RWPE1 (cell line): ENCODE measurements at regions not wholly inside any gene's neighbourhood (a gene's known extent, or its start where the extent isn't known, plus 50 kb on each side); places are given as distances from the start of the nearest gene placed in this dataset.

Experiments used
- CTCF ChIA-PET: fragments of 350-600 bp; sonication (Branson Sonifier 250); formaldehyde crosslinking; extraction: SDS; loops from one replicate; lab custom pipeline; 2021; lab: Yijun Ruan, JAX
- POLR2A ChIA-PET: fragments of 400-600 bp; formaldehyde crosslinking; extraction: SDS; loops from one replicate; lab custom pipeline; 2020; ENCODE audit warnings: antibody characterized with exemption; ENCODE audit not compliant: low non-redundant PET; lab: Yijun Ruan, JAX
- DNase-seq: peaks from one replicate; pipeline ENCODE4 v3.0.0; 2012; ENCODE audit warnings: low spot score
- H3K27ac ChIP-seq: fragments of 450-650 bp; 2 replicates; pipeline ENCODE4 v1.5.1; 2017
- TF ChIP-seq, protein P1 (sequence below): fragments of 450-650 bp; conservative IDR thresholded peaks from 2 replicates; pipeline ENCODE4 v1.5.1; 2017; ENCODE audit warnings: low read depth, mild to moderate bottlenecking

DNA sequence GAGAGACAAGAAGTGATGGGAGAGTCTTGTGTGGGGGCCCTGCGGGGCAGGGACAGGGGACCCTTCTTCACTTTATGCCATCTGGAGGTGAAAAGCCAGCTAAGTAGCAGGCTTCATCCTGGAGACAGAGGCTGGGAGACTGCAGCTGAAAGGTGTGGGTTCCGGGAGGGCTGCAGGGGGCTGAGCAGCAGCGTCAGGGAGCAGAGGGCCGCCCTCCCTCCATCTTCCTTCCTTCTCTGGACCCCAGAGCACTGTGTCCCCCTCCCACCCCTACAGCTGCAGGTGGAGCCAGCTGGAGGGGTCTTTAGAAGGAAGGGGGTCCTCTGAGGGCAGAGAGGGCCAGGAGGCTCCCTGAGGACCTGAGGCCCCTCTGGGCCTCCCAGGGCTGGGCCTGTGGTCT, 96.6 kb downstream of the WTIP start:
- TF ChIP-seq, protein P1, sequence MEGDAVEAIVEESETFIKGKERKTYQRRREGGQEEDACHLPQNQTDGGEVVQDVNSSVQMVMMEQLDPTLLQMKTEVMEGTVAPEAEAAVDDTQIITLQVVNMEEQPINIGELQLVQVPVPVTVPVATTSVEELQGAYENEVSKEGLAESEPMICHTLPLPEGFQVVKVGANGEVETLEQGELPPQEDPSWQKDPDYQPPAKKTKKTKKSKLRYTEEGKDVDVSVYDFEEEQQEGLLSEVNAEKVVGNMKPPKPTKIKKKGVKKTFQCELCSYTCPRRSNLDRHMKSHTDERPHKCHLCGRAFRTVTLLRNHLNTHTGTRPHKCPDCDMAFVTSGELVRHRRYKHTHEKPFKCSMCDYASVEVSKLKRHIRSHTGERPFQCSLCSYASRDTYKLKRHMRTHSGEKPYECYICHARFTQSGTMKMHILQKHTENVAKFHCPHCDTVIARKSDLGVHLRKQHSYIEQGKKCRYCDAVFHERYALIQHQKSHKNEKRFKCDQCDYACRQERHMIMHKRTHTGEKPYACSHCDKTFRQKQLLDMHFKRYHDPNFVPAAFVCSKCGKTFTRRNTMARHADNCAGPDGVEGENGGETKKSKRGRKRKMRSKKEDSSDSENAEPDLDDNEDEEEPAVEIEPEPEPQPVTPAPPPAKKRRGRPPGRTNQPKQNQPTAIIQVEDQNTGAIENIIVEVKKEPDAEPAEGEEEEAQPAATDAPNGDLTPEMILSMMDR = no peak
- no peak for DNase-seq
- ChIA-PET POLR2A (no interaction called here), CTCF (no interaction called here)
- H3K27ac ChIP-seq = no peak overlapping the region

DNA sequence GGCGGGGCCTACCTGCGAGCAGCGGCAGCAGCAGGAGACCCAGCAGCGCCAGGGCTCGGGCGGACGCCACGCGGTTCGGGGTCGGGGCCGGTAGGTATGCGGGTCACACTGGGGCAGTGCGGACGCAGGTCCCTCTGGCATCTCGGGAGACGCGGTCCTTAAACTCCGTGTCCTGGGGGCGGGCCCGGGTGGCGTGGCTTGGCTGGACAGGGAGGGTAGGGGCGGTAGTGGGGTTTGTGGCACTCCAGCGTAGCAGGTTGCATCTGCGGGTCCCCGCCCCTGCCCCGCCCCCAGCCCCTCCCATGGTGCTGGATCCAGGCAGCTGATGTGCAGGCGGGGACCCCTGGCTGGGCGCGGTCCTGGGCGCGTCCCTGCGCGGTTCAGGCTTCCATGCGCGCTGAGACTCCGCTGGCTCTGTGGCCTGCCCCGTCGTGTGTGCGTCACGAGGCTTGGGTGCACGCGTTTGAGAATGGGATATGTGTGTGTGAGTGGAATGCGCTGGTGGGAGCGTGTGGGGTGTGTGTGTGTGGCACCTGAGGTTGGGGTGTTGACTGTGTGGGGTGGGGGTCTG, 96.1 kb downstream of the WTIP start:
- POLR2A ChIA-PET = no interaction called here
- DNase-seq = no peak
- CTCF ChIA-PET = no interaction called here
- TF ChIP-seq, protein P1 = no peak
- H3K27ac ChIP-seq = no peak overlapping the region

DNA sequence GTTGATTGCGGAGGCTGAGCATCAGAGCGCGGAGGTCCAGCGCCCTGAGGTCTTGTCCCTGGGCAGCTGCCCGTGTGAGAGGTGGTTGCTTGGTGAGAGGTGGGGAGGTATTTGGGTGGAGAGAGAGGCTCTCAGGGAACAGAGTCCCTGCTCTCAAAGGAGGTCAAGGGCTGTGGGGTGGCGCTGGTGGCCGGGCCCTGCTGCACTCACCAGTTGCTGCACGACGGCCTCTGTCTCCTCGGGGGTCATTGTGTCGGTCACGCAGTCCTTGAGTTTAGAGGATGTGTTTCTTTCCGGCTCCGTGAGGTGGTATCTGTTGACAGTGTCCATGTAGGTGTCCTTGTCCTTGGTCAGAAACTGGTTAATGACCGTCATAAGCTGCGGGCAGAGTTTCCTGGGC, 95.5 kb downstream of the WTIP start:
- ChIA-PET CTCF (no interaction called here), POLR2A (no interaction called here)
- TF ChIP-seq, protein P1 = no peak
- no peak overlapping the region for H3K27ac ChIP-seq
- no peak for DNase-seq

DNA sequence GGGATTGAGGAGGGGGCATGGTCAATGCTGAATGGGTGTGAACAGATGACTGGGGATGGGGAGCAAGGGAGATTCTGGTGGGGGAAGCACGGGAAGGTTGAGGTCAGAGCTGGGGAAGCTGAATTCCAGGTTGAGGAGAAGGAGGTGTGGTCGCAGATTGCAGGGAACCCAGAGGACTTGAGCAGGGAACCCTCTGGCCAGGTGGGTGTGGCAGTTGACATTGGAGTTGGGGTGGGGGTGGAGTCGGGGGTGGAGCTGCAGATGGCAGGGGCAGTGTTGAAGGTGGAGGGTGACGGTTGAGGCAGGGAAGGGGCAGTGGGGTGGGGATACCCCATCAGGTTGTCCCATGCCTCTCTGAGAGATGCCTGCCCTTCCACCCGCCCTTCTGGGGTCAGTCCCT, 94.7 kb downstream of the WTIP start:
- TF ChIP-seq, protein P1 = no peak
- POLR2A ChIA-PET = no interaction called here
- H3K27ac ChIP-seq = no peak overlapping the region
- CTCF ChIA-PET = no interaction called here
- DNase-seq = no peak

DNA sequence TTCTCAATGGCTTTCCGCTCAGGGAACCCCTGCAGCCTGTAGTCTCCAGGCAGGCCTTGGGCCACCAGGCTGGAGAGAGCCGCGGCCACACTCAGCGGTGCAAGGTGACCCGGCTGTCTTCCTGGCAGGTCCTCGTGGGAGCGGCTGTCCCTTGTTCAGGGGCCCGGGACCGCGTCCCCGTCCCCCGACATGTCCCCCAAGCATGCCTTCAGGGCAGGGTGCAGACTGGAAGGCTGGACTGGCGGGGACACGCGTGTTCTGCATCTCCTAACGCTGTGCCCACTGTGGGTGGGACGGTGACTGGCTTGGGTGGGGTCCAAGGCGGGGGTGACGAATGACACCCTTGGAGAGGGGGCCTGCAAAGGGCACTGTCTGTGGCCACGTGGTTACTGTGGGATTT, 93.6 kb downstream of the WTIP start:
- ChIA-PET CTCF (no interaction called here), POLR2A (no interaction called here)
- TF ChIP-seq, protein P1 = no peak
- no peak overlapping the region for H3K27ac ChIP-seq
- DNase-seq = no peak

DNA sequence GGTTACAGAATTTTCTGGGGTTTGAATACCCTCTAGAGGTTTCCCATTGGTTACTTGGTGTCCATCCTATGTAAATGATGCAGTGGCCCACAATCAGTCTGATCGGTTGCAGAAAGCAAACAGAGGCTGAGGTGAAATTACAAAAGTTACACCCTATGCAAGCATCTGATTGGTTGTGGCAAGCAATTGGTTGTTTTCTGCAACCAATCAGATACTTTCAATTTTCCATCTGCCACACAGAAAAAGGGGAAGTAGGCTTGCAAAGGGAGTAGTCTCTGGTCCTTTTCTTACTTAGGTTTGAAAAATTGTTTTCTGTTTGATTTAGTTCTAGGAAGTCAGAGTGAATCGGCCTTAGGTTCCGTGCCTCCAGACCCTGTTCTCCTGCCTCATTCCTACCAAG, 93.1 kb downstream of the WTIP start:
- no peak for DNase-seq
- POLR2A ChIA-PET = no interaction called here
- H3K27ac ChIP-seq = no peak overlapping the region
- TF ChIP-seq, protein P1 = no peak
- CTCF ChIA-PET = no interaction called here
